Stromal cell of bone marrow (primary cell): ENCODE measurements at regions not wholly inside any gene's neighbourhood (a gene's known extent, or its start where the extent isn't known, plus 50 kb on each side); places are given as distances from the start of the nearest gene placed in this dataset.
"Not testable (repeated sequence)": the region's sequence is repeated elsewhere in the genome, so short reads cannot be mapped to it uniquely, and the experiment has no call there.

Source experiments
- DNase-seq: peaks from one replicate; pipeline ENCODE4 v3.0.0-alpha.2; 2012; ENCODE audit warnings: low read depth

GRCh38 chr4:128566693-128567092, 242.8 kb upstream of the JADE1 start:
- DNase-seq, result no peak

- DNase-seq, result no peak
Measured at GRCh38 chr4:128565565-128566186, 243.8 kb upstream of the JADE1 start.

- DNase-seq, result no peak
Measured at GRCh38 chr4:128565054-128565453, 244.4 kb upstream of the JADE1 start.

- no peak for DNase-seq
Measured at GRCh38 chr4:128564081-128564630, 245.3 kb upstream of the JADE1 start.

GRCh38 chr4:128560754-128561495, 248.6 kb upstream of the JADE1 start:
- no peak for DNase-seq

GRCh38 chr4:128558896-128559679, 250.4 kb upstream of the JADE1 start:
- DNase-seq, result peak; percentile 87

GRCh38 chr4:128556756-128557155, 252.7 kb upstream of the JADE1 start:
- no peak for DNase-seq

- no peak for DNase-seq
Measured at GRCh38 chr4:128553686-128554515, 255.6 kb upstream of the JADE1 start.

GRCh38 chr4:128552586-128552907, 257.0 kb upstream of the JADE1 start:
- no peak for DNase-seq

GRCh38 chr4:128551280-128551679, 258.2 kb upstream of the JADE1 start:
- no peak for DNase-seq

GRCh38 chr4:128550060-128550459, 259.4 kb upstream of the JADE1 start:
- no peak for DNase-seq

- no peak for DNase-seq
Measured at GRCh38 chr4:128549636-128550035, 259.9 kb upstream of the JADE1 start.

- DNase-seq, result no peak
Measured at GRCh38 chr4:128548381-128548780, 260.8 kb upstream of the PGRMC2 start.

GRCh38 chr4:128544272-128544671, 256.7 kb upstream of the PGRMC2 start:
- no peak for DNase-seq

- DNase-seq, result no peak
Measured at GRCh38 chr4:128543696-128544095, 256.1 kb upstream of the PGRMC2 start.

GRCh38 chr4:128542047-128542446, 254.4 kb upstream of the PGRMC2 start:
- DNase-seq, result no peak

GRCh38 chr4:128540122-128540521, 252.5 kb upstream of the PGRMC2 start:
- no peak for DNase-seq

- no peak for DNase-seq
Measured at GRCh38 chr4:128538111-128538882, 250.7 kb upstream of the PGRMC2 start.

- no peak for DNase-seq
Measured at GRCh38 chr4:128536746-128537145, 249.1 kb upstream of the PGRMC2 start.

- not testable (repeated sequence) for DNase-seq
Measured at GRCh38 chr4:128535510-128535909, 247.9 kb upstream of the PGRMC2 start.
